ENCODE measurements at regions not wholly inside any gene's neighbourhood (a gene's known extent, or its start where the extent isn't known, plus 50 kb on each side); places are given as distances from the start of the nearest gene placed in this dataset.
"Not testable (repeated sequence)": the region's sequence is repeated elsewhere in the genome, so short reads cannot be mapped to it uniquely, and the experiment has no call there.

GRCh38 chr4:166153548-166153947 is 280.5 kb downstream of the TLL1 start:
- DNase-seq, result no peak

- no peak for DNase-seq
These were observed 289.3 kb downstream of the TLL1 start for GRCh38 chr4:166162327-166162726.

GRCh38 chr4:166165829-166166420 is 292.9 kb downstream of the TLL1 start:
- peak in 7 of 51 donors; percentile 0 to 80 (median 3) for DNase-seq

GRCh38 chr4:166169111-166169510 is 296.1 kb downstream of the TLL1 start:
- DNase-seq, result no peak

GRCh38 chr4:166172619-166173018 is 299.6 kb downstream of the TLL1 start:
- DNase-seq, result no peak

- DNase-seq, result no peak
These were observed 301.9 kb downstream of the TLL1 start for GRCh38 chr4:166174717-166175490.

- DNase-seq, result no peak
These were observed 309.1 kb downstream of the TLL1 start for GRCh38 chr4:166182145-166182544.

- no peak for DNase-seq
These were observed 322.1 kb downstream of the TLL1 start for GRCh38 chr4:166195101-166195500.

GRCh38 chr4:166197166-166197565 is 324.1 kb downstream of the TLL1 start:
- DNase-seq, result no peak

GRCh38 chr4:166198041-166198440 is 325.0 kb downstream of the TLL1 start:
- DNase-seq, result no peak

- DNase-seq, result no peak
These were observed 325.7 kb downstream of the TLL1 start for GRCh38 chr4:166198516-166199310.

GRCh38 chr4:166202991-166203390 is 330.0 kb downstream of the TLL1 start:
- DNase-seq, result no peak

GRCh38 chr4:166212326-166212725 is 339.3 kb downstream of the TLL1 start:
- DNase-seq, result not testable (repeated sequence)

GRCh38 chr4:166222271-166222670 is 349.2 kb downstream of the TLL1 start:
- no peak for DNase-seq

- no peak for DNase-seq
These were observed 355.1 kb downstream of the TLL1 start for GRCh38 chr4:166228112-166228511.

GRCh38 chr4:166229799-166230198 is 356.8 kb downstream of the TLL1 start:
- DNase-seq, result no peak

- no peak for DNase-seq
These were observed 357.8 kb downstream of the TLL1 start for GRCh38 chr4:166230841-166231240.

GRCh38 chr4:166239354-166239753 is 366.3 kb downstream of the TLL1 start:
- no peak for DNase-seq

- no peak for DNase-seq
These were observed 379.7 kb downstream of the TLL1 start for GRCh38 chr4:166252487-166253402.

GRCh38 chr4:166257276-166257675 is 384.2 kb downstream of the TLL1 start:
- no peak for DNase-seq

GRCh38 chr4:166257891-166258290 is 384.9 kb downstream of the TLL1 start:
- no peak for DNase-seq

Data from hypothalamus (tissue), 51 donors.